ENCODE measurements at regions not wholly inside any gene's neighbourhood (a gene's known extent, or its start where the extent isn't known, plus 50 kb on each side); places are given as distances from the start of the nearest gene placed in this dataset.
A peak's percentile ranks its signal among the peaks of the same experiment; 100 is the strongest.

DNA sequence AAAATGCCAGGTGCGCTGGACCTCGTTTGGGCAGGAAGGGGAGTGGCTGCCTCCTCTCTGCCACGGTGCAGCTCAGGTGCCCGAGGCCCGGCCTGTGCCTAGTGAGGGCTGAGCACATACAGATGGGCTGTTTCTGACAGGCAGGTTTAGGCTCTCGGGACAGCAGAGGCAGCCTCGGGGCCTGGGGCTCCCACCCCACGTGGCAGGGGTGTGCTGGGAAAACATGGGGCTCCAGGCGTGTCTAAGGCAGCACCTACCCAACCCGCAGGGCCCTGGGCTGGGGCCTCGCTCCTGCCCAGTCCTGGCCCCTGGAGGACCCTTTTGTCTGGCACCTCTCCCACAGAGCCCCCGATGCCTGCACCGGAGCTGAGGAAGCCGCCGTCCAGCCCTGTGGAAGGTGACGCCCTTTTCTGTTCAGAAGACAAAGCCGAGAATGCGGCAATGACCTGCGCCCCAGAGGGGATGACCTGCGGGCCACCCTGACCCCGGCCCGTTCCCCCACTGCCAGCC is 76.4 kb upstream of the GALNT9 start:
- no peak for TF ChIP-seq CTCF (IDR thresholded peaks at IDR 0.05; ENCODE audit: poor library complexity, severe bottlenecking)
- H3K27me3 ChIP-seq (ENCODE audit: insufficient read depth, poor library complexity, severe bottlenecking) = peaks cover 17% of the 10 kb centered on the region
- no peak overlapping the region for H3K27ac ChIP-seq (ENCODE audit: poor library complexity, severe bottlenecking)
- ATAC-seq (ENCODE audit: low read depth) (0 out of 3 replicates have a peak, but pooled peaks have one; percentile 32), DNase-seq (ENCODE audit: low spot score) (no peak)
- no peaks in the 10 kb centered on the region for H3K9me3 ChIP-seq (ENCODE audit: severe bottlenecking)
- no peaks in the 10 kb centered on the region for H3K36me3 ChIP-seq (ENCODE audit: low read depth)
- no peaks in the 10 kb centered on the region for H3K4me1 ChIP-seq (ENCODE audit: insufficient read depth, poor library complexity, severe bottlenecking)
- H3K4me3 ChIP-seq (ENCODE audit: severe bottlenecking) = no peak overlapping the region

GRCh38 chr12:132404951-132405741 is 75.8 kb upstream of the GALNT9 start:
- DNase-seq (ENCODE audit: low spot score) (no peak), ATAC-seq (ENCODE audit: low read depth) (no peak)
- Histone ChIP-seq H3K4me3 (ENCODE audit: severe bottlenecking) (no peak overlapping the region), H3K36me3 (ENCODE audit: low read depth) (no peaks in the 10 kb centered on the region), H3K9me3 (ENCODE audit: severe bottlenecking) (no peaks in the 10 kb centered on the region), H3K4me1 (ENCODE audit: insufficient read depth, poor library complexity, severe bottlenecking) (no peaks in the 10 kb centered on the region), H3K27me3 (ENCODE audit: insufficient read depth, poor library complexity, severe bottlenecking) (peaks cover 20% of the 10 kb centered on the region), H3K27ac (ENCODE audit: poor library complexity, severe bottlenecking) (no peak overlapping the region)
- no peak for TF ChIP-seq CTCF (IDR thresholded peaks at IDR 0.05; ENCODE audit: poor library complexity, severe bottlenecking)

DNA sequence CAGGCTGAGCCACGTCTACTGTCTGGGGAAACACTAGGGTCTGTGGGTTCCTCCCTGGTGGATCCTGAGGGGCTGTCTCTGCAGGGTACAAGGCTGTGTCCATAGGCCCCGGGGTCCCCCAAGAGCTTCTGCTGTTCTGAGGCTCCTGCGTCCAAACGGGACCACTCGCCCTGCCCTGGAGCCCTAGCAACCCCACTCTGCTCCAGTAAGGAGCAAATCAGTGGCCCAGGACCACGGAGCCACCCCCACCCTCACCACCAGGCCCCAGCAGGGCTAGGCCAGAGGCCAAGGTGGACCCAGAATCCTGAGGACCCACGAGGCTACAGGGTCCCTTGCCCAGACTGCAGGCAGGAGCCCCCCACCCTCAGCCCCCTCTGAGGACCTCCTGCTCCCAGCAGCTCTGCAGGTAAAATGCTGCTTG is 75.1 kb upstream of the GALNT9 start:
- ATAC-seq (ENCODE audit: low read depth) = no peak
- Histone ChIP-seq H3K36me3 (ENCODE audit: low read depth) (no peaks in the 10 kb centered on the region), H3K4me1 (ENCODE audit: insufficient read depth, poor library complexity, severe bottlenecking) (no peaks in the 10 kb centered on the region), H3K27me3 (ENCODE audit: insufficient read depth, poor library complexity, severe bottlenecking) (peaks cover 27% of the 10 kb centered on the region), H3K4me3 (ENCODE audit: severe bottlenecking) (no peak overlapping the region), H3K27ac (ENCODE audit: poor library complexity, severe bottlenecking) (no peak overlapping the region), H3K9me3 (ENCODE audit: severe bottlenecking) (no peaks in the 10 kb centered on the region)
- TF ChIP-seq CTCF (IDR thresholded peaks at IDR 0.05; ENCODE audit: poor library complexity, severe bottlenecking) = no peak
- no peak for DNase-seq (ENCODE audit: low spot score)

DNA sequence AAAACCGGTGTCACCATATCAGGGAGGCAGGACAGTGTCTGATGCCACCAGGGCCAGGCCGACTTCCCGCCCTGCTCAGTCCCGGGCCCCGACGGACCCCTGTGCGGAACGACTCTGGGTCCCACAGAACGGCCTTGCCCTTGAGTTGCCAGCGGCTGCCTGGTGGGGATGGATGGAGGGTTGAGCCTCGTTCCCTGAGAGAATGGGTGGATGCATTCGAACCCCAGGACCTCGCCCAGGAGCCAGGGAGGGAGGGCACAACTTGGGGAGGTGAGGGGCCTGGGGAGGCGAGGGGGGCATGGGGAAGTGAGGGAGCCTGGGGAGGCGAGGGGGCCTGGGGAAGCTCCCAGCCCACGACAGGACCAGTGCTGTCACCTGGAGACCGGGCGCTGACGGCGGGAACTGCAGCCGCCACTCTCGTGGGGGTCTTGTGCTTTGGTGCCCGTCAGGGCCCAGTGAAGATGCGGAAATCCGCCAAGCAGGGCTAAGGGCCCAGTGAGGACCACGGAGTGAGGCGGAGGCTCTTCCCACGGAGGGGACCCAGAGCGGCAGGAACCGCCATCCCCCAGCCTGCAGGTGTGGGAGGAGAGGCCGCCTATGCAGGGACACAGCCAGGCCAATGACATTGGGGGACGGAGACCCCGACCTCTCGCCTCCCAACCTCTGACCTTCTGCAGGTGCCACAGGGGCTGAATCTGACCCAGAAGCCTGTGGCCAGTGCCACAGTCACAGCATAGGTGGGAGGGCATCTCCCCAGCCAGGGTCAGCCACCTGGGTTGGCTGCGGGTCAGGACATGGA is 74.4 kb upstream of the GALNT9 start:
- DNase-seq (ENCODE audit: low spot score) (peak; percentile 51), ATAC-seq (ENCODE audit: low read depth) (no peak)
- Histone ChIP-seq H3K4me1 (ENCODE audit: insufficient read depth, poor library complexity, severe bottlenecking) (no peaks in the 10 kb centered on the region), H3K9me3 (ENCODE audit: severe bottlenecking) (no peaks in the 10 kb centered on the region), H3K36me3 (ENCODE audit: low read depth) (no peaks in the 10 kb centered on the region), H3K27ac (ENCODE audit: poor library complexity, severe bottlenecking) (no peak overlapping the region), H3K27me3 (ENCODE audit: insufficient read depth, poor library complexity, severe bottlenecking) (peaks cover 33% of the 10 kb centered on the region), H3K4me3 (ENCODE audit: severe bottlenecking) (no peak overlapping the region)
- TF ChIP-seq CTCF (IDR thresholded peaks at IDR 0.05; ENCODE audit: poor library complexity, severe bottlenecking) = no peak

All from RWPE2 (cell line).